Liver (tissue), 8 donors: ENCODE measurements at regions not wholly inside any gene's neighbourhood (a gene's known extent, or its start where the extent isn't known, plus 50 kb on each side); places are given as distances from the start of the nearest gene placed in this dataset.
"Not testable (repeated sequence)": the region's sequence is repeated elsewhere in the genome, so short reads cannot be mapped to it uniquely, and the experiment has no call there.

Source experiments
- DNase-seq: peaks from one replicate; pipeline ENCODE4 v3.0.0-alpha.2; 2017; ENCODE audit warnings: low spot score
- H3K27ac ChIP-seq, 2 donors: one replicate each; pipeline ENCODE4 v1.7.0; 2013; ENCODE audit warnings: inconsistent platforms in 2 of 2, low read length in 2 of 2, control low read depth in 1 of 2, low read depth in 1 of 2, mild to moderate bottlenecking in 1 of 2
- H3K27me3 ChIP-seq, 4 donors: one replicate each; pipeline versions ENCODE4 v1.6.1 to v1.7.0; 2013; ENCODE audit warnings: low read length in 3 of 4, inconsistent platforms in 1 of 4, mild to moderate bottlenecking in 1 of 4, moderate library complexity in 1 of 4; ENCODE audit not compliant: control insufficient read depth in 4 of 4, insufficient read depth in 4 of 4
- H3K36me3 ChIP-seq, 4 donors: one replicate each; pipeline versions ENCODE4 v1.6.1 to v1.7.0; 2013; ENCODE audit warnings: low read length in 3 of 4, mild to moderate bottlenecking in 3 of 4, low read depth in 1 of 4, moderate library complexity in 1 of 4; ENCODE audit not compliant: control insufficient read depth in 4 of 4, insufficient read depth in 3 of 4
- H3K4me1 ChIP-seq, 4 donors: one replicate each; pipeline versions ENCODE4 v1.6.1 to v1.7.0; 2013; ENCODE audit warnings: low read length in 3 of 4, mild to moderate bottlenecking in 3 of 4, moderate library complexity in 1 of 4; ENCODE audit not compliant: control insufficient read depth in 4 of 4, insufficient read depth in 4 of 4
- H3K4me3 ChIP-seq, 3 donors: one replicate each; pipeline versions ENCODE4 v1.6.1 to v1.7.0; 2013; ENCODE audit warnings: low read length in 3 of 3, control low read depth in 1 of 3, low read depth in 1 of 3, mild to moderate bottlenecking in 1 of 3
- H3K9ac ChIP-seq, 2 donors: one replicate each; pipeline ENCODE4 v1.7.0; 2013; ENCODE audit warnings: low read length in 2 of 2, mild to moderate bottlenecking in 2 of 2, moderate library complexity in 2 of 2, control low read depth in 1 of 2, low read depth in 1 of 2
- H3K9me3 ChIP-seq, 4 donors: one replicate each; pipeline versions ENCODE4 v1.6.1 to v1.7.0; 2013; ENCODE audit warnings: low read length in 3 of 4; ENCODE audit not compliant: control insufficient read depth in 4 of 4
- FOXA1 ChIP-seq: IDR thresholded peaks from 2 replicates; pipeline ENCODE4 v1.6.1; 2016; ENCODE audit warnings: antibody characterized with exemption
- FOXA2 ChIP-seq: IDR thresholded peaks from 2 replicates; pipeline ENCODE4 v1.6.1; 2016; ENCODE audit warnings: antibody characterized with exemption
- GABPA ChIP-seq, 2 donors: IDR thresholded peaks in 1 of 2; conservative IDR thresholded peaks in 1 of 2; 2 replicates each; pipeline ENCODE4 v1.6.1; 2016; ENCODE audit warnings: antibody characterized with exemption in 2 of 2, mild to moderate bottlenecking in 1 of 2, moderate library complexity in 1 of 2
- HNF4A ChIP-seq, 2 donors: conservative IDR thresholded peaks; 2 replicates each; pipeline ENCODE4 v1.6.1; 2016; ENCODE audit warnings: antibody characterized with exemption in 2 of 2, mild to moderate bottlenecking in 2 of 2
- HNF4G ChIP-seq: IDR thresholded peaks from 2 replicates; pipeline ENCODE4 v1.6.1; 2016; ENCODE audit warnings: antibody characterized with exemption
- NR2F2 ChIP-seq: IDR thresholded peaks from 2 replicates; pipeline ENCODE4 v1.6.1; 2016; ENCODE audit warnings: antibody characterized with exemption
- RAD21 ChIP-seq, 2 donors: IDR thresholded peaks; 2 replicates each; pipeline ENCODE4 v1.6.1; 2016; ENCODE audit warnings: antibody characterized with exemption in 2 of 2, mild to moderate bottlenecking in 2 of 2
- SP1 ChIP-seq: IDR thresholded peaks from 2 replicates; pipeline ENCODE4 v1.6.1; 2018; ENCODE audit warnings: antibody characterized with exemption, mild to moderate bottlenecking
- WGBS: extraction: QIAGEN DNeasy Blood & Tissue Kit; methylation state at CpG from one replicate; pipeline ENCODE4 v1.1.7; 2013; 5-methylcytosine and 5-hydroxymethylcytosine counted together
- TF ChIP-seq, protein P1 (sequence below): IDR thresholded peaks from 2 replicates; pipeline ENCODE4 v1.6.1; 2016; ENCODE audit warnings: antibody characterized with exemption
- TF ChIP-seq, protein P2 (sequence below): fragments of 150-350 bp; IDR thresholded peaks from 2 replicates; pipeline ENCODE4 v1.5.1; 2017; ENCODE audit warnings: improper control_type of control experiment, low read depth, low read length; ENCODE audit not compliant: missing input control
- TF ChIP-seq, protein P3 (sequence below): IDR thresholded peaks from 2 replicates; pipeline ENCODE4 v1.6.1; 2016; ENCODE audit warnings: antibody characterized with exemption
- TF ChIP-seq, protein P4 (sequence below): IDR thresholded peaks from 2 replicates; pipeline ENCODE4 v1.6.1; 2016; ENCODE audit warnings: antibody characterized with exemption, mild to moderate bottlenecking
- TF ChIP-seq, protein P5 (sequence below): IDR thresholded peaks from 2 replicates; pipeline ENCODE4 v1.6.1; 2016; ENCODE audit warnings: antibody characterized with exemption
- donor health status: healthy.
- donor health status: healthy.
- donor health status: healthy.
- donor health status: healthy.
- donor health status: healthy.

DNA sequence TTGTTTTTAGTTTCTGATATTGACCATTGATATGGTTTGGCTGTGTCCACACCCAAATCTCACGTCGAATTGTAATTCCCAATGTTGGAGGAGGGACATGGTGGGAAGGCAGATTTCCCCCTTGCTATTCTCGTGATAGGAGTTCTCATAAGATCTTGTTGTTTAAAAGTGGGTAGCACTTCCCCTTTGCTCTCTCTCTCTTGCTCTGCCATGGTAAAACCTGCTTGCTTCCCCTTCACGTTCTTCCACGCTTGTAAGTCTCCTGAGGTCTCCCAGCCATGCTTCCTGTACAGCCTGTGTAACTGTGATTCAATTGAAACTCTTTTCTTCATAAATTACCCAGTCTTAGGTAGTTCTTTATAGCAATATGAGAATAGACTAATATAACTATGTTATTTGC lies 203.6 kb upstream of the CHORDC1 start:
- H3K9ac ChIP-seq = no peak overlapping the region
- TF ChIP-seq, protein P1, sequence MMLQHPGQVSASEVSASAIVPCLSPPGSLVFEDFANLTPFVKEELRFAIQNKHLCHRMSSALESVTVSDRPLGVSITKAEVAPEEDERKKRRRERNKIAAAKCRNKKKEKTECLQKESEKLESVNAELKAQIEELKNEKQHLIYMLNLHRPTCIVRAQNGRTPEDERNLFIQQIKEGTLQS = no peak
- TF ChIP-seq GABPA (IDR thresholded peaks at IDR 0.05 in 1 of 2, conservative IDR thresholded peaks at IDR 0.05 in 1 of 2) (no peak), HNF4G (no peak), NR2F2 (no peak), FOXA1 (no peak), SP1 (no peak), HNF4A (conservative IDR thresholded peaks at IDR 0.05) (no peak), FOXA2 (no peak)
- TF ChIP-seq, protein P2, sequence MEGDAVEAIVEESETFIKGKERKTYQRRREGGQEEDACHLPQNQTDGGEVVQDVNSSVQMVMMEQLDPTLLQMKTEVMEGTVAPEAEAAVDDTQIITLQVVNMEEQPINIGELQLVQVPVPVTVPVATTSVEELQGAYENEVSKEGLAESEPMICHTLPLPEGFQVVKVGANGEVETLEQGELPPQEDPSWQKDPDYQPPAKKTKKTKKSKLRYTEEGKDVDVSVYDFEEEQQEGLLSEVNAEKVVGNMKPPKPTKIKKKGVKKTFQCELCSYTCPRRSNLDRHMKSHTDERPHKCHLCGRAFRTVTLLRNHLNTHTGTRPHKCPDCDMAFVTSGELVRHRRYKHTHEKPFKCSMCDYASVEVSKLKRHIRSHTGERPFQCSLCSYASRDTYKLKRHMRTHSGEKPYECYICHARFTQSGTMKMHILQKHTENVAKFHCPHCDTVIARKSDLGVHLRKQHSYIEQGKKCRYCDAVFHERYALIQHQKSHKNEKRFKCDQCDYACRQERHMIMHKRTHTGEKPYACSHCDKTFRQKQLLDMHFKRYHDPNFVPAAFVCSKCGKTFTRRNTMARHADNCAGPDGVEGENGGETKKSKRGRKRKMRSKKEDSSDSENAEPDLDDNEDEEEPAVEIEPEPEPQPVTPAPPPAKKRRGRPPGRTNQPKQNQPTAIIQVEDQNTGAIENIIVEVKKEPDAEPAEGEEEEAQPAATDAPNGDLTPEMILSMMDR = no peak
- TF ChIP-seq, protein P3, sequence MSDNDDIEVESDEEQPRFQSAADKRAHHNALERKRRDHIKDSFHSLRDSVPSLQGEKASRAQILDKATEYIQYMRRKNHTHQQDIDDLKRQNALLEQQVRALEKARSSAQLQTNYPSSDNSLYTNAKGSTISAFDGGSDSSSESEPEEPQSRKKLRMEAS = no peak
- TF ChIP-seq, protein P4, sequence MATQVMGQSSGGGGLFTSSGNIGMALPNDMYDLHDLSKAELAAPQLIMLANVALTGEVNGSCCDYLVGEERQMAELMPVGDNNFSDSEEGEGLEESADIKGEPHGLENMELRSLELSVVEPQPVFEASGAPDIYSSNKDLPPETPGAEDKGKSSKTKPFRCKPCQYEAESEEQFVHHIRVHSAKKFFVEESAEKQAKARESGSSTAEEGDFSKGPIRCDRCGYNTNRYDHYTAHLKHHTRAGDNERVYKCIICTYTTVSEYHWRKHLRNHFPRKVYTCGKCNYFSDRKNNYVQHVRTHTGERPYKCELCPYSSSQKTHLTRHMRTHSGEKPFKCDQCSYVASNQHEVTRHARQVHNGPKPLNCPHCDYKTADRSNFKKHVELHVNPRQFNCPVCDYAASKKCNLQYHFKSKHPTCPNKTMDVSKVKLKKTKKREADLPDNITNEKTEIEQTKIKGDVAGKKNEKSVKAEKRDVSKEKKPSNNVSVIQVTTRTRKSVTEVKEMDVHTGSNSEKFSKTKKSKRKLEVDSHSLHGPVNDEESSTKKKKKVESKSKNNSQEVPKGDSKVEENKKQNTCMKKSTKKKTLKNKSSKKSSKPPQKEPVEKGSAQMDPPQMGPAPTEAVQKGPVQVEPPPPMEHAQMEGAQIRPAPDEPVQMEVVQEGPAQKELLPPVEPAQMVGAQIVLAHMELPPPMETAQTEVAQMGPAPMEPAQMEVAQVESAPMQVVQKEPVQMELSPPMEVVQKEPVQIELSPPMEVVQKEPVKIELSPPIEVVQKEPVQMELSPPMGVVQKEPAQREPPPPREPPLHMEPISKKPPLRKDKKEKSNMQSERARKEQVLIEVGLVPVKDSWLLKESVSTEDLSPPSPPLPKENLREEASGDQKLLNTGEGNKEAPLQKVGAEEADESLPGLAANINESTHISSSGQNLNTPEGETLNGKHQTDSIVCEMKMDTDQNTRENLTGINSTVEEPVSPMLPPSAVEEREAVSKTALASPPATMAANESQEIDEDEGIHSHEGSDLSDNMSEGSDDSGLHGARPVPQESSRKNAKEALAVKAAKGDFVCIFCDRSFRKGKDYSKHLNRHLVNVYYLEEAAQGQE = no peak
- H3K4me3 ChIP-seq = no peak overlapping the region
- DNase-seq = no peak
- H3K36me3 ChIP-seq = no peaks in the 10 kb centered on the region
- no peaks in the 10 kb centered on the region for H3K9me3 ChIP-seq
- 84% methylated on average over 5 of the region's 5 CpGs for WGBS
- no peaks in the 10 kb centered on the region for H3K4me1 ChIP-seq
- H3K27me3 ChIP-seq = no peaks in the 10 kb centered on the region
- no peak overlapping the region for H3K27ac ChIP-seq

DNA sequence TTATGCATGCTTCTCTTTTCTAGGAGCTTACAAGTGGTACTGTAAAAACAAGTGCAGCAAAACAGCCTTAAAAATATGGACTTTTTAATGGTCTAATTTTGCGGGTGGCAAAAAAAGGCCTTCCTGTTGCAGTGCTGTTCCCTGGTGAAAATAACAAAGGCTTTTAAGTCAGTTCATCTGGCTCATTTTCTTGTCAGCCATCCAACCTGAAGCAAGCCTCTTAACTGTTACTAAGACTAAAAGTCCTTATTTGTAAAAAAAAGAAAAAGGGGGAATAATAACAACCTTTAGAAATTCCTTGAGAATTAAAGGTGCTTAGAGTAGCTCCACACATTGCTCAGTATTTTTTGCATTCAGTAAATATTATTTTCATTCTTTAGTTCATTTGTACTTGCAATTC lies 200.5 kb upstream of the CHORDC1 start:
- no peaks in the 10 kb centered on the region for H3K9me3 ChIP-seq
- no peak overlapping the region for H3K4me3 ChIP-seq
- H3K4me1 ChIP-seq = no peaks in the 10 kb centered on the region
- no peak overlapping the region for H3K9ac ChIP-seq
- WGBS = 86% methylated on average over 1 of the region's 1 CpG
- no peak overlapping the region for H3K27ac ChIP-seq
- H3K27me3 ChIP-seq = no peaks in the 10 kb centered on the region
- DNase-seq = no peak
- TF ChIP-seq RAD21 (IDR thresholded peaks at IDR 0.05) (no peak), HNF4G (no peak), HNF4A (conservative IDR thresholded peaks at IDR 0.05) (no peak), NR2F2 (no peak)
- TF ChIP-seq, protein P5, sequence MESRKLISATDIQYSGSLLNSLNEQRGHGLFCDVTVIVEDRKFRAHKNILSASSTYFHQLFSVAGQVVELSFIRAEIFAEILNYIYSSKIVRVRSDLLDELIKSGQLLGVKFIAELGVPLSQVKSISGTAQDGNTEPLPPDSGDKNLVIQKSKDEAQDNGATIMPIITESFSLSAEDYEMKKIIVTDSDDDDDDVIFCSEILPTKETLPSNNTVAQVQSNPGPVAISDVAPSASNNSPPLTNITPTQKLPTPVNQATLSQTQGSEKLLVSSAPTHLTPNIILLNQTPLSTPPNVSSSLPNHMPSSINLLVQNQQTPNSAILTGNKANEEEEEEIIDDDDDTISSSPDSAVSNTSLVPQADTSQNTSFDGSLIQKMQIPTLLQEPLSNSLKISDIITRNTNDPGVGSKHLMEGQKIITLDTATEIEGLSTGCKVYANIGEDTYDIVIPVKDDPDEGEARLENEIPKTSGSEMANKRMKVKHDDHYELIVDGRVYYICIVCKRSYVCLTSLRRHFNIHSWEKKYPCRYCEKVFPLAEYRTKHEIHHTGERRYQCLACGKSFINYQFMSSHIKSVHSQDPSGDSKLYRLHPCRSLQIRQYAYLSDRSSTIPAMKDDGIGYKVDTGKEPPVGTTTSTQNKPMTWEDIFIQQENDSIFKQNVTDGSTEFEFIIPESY = no peak
- H3K36me3 ChIP-seq = no peaks in the 10 kb centered on the region

DNA sequence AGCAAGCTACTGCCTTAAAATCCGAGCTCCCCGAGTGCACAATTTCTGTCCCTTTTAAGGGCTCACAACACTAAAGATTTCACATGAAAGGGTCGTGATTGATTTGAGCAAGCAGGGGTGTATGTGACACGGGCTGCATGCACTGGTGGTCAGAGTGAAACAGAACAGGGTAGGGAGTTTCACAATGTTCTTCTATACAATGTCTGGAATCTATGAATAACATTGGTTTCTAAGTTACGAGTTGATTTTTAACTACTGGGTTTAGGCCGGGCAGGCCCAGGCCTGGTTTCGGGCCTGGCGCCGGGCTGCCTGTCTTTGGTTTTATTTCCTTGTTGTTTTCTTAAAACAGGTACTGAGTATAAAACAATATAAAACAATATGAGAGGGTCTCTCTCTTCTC lies 199.9 kb upstream of the CHORDC1 start:
- not testable (repeated sequence) for H3K9ac ChIP-seq, H3K27me3 ChIP-seq, H3K4me1 ChIP-seq, H3K4me3 ChIP-seq, H3K27ac ChIP-seq, H3K9me3 ChIP-seq, DNase-seq, H3K36me3 ChIP-seq
- WGBS = 83% methylated on average over 9 of the region's 9 CpGs
